Esophagus muscularis mucosa (tissue), 4 donors: ENCODE measurements at regions not wholly inside any gene's neighbourhood (a gene's known extent, or its start where the extent isn't known, plus 50 kb on each side); places are given as distances from the start of the nearest gene placed in this dataset.

Source experiments
- CTCF ChIP-seq, 3 experiments: fragments of 200-600 bp in 2 of 3; fragments of 450-650 bp in 1 of 3; sonication (generic) in 2 of 3; IDR thresholded peaks; one replicate each; pipeline ENCODE4 v1.5.1; 2017 to 2019; ENCODE audit warnings: antibody characterized with exemption in 3 of 3, mild to moderate bottlenecking in 2 of 3, moderate library complexity in 1 of 3
- EP300 ChIP-seq: sonication (generic); formaldehyde crosslinking; IDR thresholded peaks from one replicate; pipeline ENCODE4 v1.6.1; 2017; ENCODE audit warnings: antibody characterized with exemption
- POLR2A ChIP-seq: fragments of 450-650 bp; IDR thresholded peaks from one replicate; pipeline ENCODE4 v1.6.1; 2017; ENCODE audit warnings: antibody characterized with exemption, moderate library complexity, mild to moderate bottlenecking, low read depth
- POLR2AphosphoS5 ChIP-seq, 2 donors: sonication (generic); formaldehyde crosslinking; IDR thresholded peaks; one replicate each; pipeline ENCODE4 v1.6.1; 2017; ENCODE audit warnings: antibody characterized with exemption in 2 of 2

- no peak for TF ChIP-seq CTCF (IDR thresholded peaks at IDR 0.05)
- no peak for TF ChIP-seq EP300
- TF ChIP-seq POLR2AphosphoS5 (IDR thresholded peaks at IDR 0.05) = no peak
- TF ChIP-seq POLR2A = no peak
These were observed 58.8 kb upstream of the MAGI2 start for GRCh38 chr7:79512261-79512660.
